Nephron progenitor cell (in vitro differentiated cells): ENCODE measurements at regions not wholly inside any gene's neighbourhood (a gene's known extent, or its start where the extent isn't known, plus 50 kb on each side); places are given as distances from the start of the nearest gene placed in this dataset.

Experiments
- DNase-seq: peaks from one replicate; pipeline ENCODE4 v3.0.0; 2021
- H3K27ac Mint-ChIP-seq: 2 replicates; pipeline ENCODE4 v1.8.0; 2021; ENCODE audit warnings: mild to moderate bottlenecking, moderate library complexity, mixed read lengths
- H3K27me3 Mint-ChIP-seq: 2 replicates; pipeline ENCODE4 v1.8.0; 2021; ENCODE audit warnings: mild to moderate bottlenecking, low read depth, mixed read lengths; ENCODE audit not compliant: poor library complexity
- H3K36me3 Mint-ChIP-seq: 2 replicates; pipeline ENCODE4 v1.8.0; 2021; ENCODE audit warnings: low read depth, mixed read lengths
- H3K4me1 Mint-ChIP-seq: 2 replicates; pipeline ENCODE4 v1.8.0; 2021; ENCODE audit warnings: mixed read lengths
- H3K4me3 Mint-ChIP-seq: 2 replicates; pipeline ENCODE4 v1.8.0; 2021; ENCODE audit warnings: mild to moderate bottlenecking, moderate library complexity, mixed read lengths
- H3K9me3 Mint-ChIP-seq: 2 replicates; pipeline ENCODE4 v1.8.0; 2021; ENCODE audit warnings: mild to moderate bottlenecking, moderate library complexity, mixed read lengths
- TF ChIP-seq, protein P1 (sequence below): fragments of 200-600 bp; sonication (generic); IDR thresholded peaks from 2 replicates; pipeline ENCODE4 v1.5.0; 2021; ENCODE audit warnings: antibody characterized with exemption

GRCh38 chr5:135657536-135658305 lies 78.9 kb upstream of the CXCL14 start:
- H3K36me3 Mint-ChIP-seq = no peaks in the 10 kb centered on the region
- H3K4me1 Mint-ChIP-seq = peaks cover 13% of the 10 kb centered on the region
- no peak for DNase-seq
- TF ChIP-seq, protein P1, sequence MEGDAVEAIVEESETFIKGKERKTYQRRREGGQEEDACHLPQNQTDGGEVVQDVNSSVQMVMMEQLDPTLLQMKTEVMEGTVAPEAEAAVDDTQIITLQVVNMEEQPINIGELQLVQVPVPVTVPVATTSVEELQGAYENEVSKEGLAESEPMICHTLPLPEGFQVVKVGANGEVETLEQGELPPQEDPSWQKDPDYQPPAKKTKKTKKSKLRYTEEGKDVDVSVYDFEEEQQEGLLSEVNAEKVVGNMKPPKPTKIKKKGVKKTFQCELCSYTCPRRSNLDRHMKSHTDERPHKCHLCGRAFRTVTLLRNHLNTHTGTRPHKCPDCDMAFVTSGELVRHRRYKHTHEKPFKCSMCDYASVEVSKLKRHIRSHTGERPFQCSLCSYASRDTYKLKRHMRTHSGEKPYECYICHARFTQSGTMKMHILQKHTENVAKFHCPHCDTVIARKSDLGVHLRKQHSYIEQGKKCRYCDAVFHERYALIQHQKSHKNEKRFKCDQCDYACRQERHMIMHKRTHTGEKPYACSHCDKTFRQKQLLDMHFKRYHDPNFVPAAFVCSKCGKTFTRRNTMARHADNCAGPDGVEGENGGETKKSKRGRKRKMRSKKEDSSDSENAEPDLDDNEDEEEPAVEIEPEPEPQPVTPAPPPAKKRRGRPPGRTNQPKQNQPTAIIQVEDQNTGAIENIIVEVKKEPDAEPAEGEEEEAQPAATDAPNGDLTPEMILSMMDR = no peak
- H3K27me3 Mint-ChIP-seq = peaks cover 6% of the 10 kb centered on the region
- H3K9me3 Mint-ChIP-seq = peaks cover 10% of the 10 kb centered on the region
- no peak overlapping the region for H3K27ac Mint-ChIP-seq
- no peak overlapping the region for H3K4me3 Mint-ChIP-seq

DNA sequence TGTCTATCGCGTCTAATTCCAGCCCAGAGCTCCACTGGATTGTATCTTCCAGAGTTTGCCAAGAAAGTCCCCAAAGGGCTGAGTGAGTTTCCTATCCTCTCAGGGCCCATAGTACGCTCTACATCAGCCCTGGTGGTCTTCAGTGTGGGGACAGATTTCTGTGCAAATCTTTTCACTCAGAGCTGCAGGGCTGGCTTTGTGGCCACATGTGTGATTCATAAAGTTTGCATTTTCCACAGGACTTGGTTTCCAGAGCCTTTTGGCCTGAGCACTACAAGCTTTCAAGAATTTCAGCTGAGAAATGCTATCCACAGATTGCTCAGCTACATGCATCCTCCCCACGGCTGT lies 76.7 kb upstream of the CXCL14 start:
- H3K36me3 Mint-ChIP-seq = no peaks in the 10 kb centered on the region
- H3K4me3 Mint-ChIP-seq = no peak overlapping the region
- DNase-seq = no peak
- no peaks in the 10 kb centered on the region for H3K27me3 Mint-ChIP-seq
- TF ChIP-seq, protein P1 = no peak
- H3K27ac Mint-ChIP-seq = no peak overlapping the region
- H3K9me3 Mint-ChIP-seq = peaks cover 10% of the 10 kb centered on the region
- H3K4me1 Mint-ChIP-seq = no peaks in the 10 kb centered on the region

GRCh38 chr5:135654761-135655467 lies 76.1 kb upstream of the CXCL14 start:
- Mint-ChIP-seq H3K4me1 (no peaks in the 10 kb centered on the region), H3K4me3 (no peak overlapping the region)

DNA sequence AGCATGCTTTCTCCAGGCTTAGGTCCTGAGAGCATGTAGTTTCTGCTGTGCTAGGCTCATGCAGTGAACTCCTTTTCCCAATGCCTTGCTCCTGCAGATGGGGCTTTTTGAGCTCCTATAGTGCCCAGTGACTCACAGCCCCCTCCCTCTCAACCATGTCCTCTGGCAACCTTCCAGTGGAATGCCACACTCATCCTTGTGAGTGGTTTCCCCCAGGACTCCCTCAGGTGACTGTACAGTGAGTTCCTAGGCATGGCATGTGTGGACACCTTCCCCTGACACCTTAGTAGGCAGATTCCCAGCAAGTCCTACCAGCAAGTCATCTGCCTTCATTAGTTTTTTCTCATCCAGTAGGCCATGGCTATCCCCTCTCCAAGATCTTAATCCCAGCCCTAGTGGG lies 72.4 kb upstream of the CXCL14 start:
- DNase-seq = no peak
- no peak overlapping the region for H3K27ac Mint-ChIP-seq
- TF ChIP-seq, protein P1 = no peak
- no peaks in the 10 kb centered on the region for H3K9me3 Mint-ChIP-seq
- H3K4me3 Mint-ChIP-seq = no peak overlapping the region
- peaks cover 7% of the 10 kb centered on the region for H3K27me3 Mint-ChIP-seq
- no peaks in the 10 kb centered on the region for H3K36me3 Mint-ChIP-seq
- H3K4me1 Mint-ChIP-seq = no peaks in the 10 kb centered on the region

More at GRCh38 chr5:135654761-135655467, 76.1 kb upstream of the CXCL14 start:
- TF ChIP-seq, protein P1 = no peak
- no peak for DNase-seq
- Mint-ChIP-seq H3K27me3 (no peaks in the 10 kb centered on the region), H3K27ac (no peak overlapping the region), H3K9me3 (peaks cover 10% of the 10 kb centered on the region), H3K36me3 (no peaks in the 10 kb centered on the region)

DNA sequence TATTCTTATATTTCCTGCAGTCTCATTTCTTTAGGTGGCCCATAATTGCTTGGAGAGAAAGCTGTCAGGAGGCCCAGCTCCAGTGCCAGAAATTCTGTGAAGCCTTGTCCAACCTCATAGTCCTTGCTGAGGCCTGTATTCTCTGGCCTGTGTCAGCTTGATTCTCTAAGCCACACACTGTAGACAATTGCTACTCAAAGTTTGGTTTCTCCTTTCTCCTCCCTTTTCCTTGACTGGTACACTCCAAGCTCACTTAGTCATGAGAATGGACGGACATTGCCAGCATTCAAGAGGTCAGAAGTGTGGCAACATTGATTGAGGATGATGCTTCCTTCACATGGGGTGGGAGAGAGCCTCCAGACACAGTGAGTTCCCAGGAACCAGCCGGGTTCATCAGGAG lies 71.3 kb upstream of the CXCL14 start:
- TF ChIP-seq, protein P1 = no peak
- Mint-ChIP-seq H3K27me3 (peaks cover 11% of the 10 kb centered on the region), H3K9me3 (no peaks in the 10 kb centered on the region), H3K4me3 (no peak overlapping the region), H3K27ac (no peak overlapping the region), H3K4me1 (no peaks in the 10 kb centered on the region), H3K36me3 (no peaks in the 10 kb centered on the region)
- DNase-seq = no peak
